H9 (cell line): ENCODE measurements at regions not wholly inside any gene's neighbourhood (a gene's known extent, or its start where the extent isn't known, plus 50 kb on each side); places are given as distances from the start of the nearest gene placed in this dataset.

Source experiments
- DNase-seq: peaks from one replicate; pipeline ENCODE4 v3.0.0-alpha.2; 2017
- H2AFZ ChIP-seq: one replicate; pipeline ENCODE4 v1.6.1; 2013; ENCODE audit warnings: mild to moderate bottlenecking, low read length, control low read depth, moderate library complexity
- H2AK5ac ChIP-seq: 2 replicates; pipeline ENCODE4 v1.6.1; 2013; ENCODE audit warnings: low read length, control low read depth, mixed read lengths; ENCODE audit not compliant: insufficient read length
- H2BK120ac ChIP-seq: one replicate; pipeline ENCODE4 v1.6.1; 2013; ENCODE audit warnings: low read depth, mild to moderate bottlenecking, low read length, control low read depth, inconsistent platforms; ENCODE audit not compliant: poor library complexity, severe bottlenecking
- H2BK12ac ChIP-seq: 2 replicates; pipeline ENCODE4 v1.6.1; 2013; ENCODE audit warnings: low read length, control low read depth, mixed read lengths, low read depth; ENCODE audit not compliant: insufficient read length
- H2BK15ac ChIP-seq: 2 replicates; pipeline ENCODE4 v1.6.1; 2013; ENCODE audit warnings: low read depth, low read length, control low read depth
- H2BK20ac ChIP-seq: one replicate; pipeline ENCODE4 v1.6.1; 2013; ENCODE audit warnings: low read depth, mild to moderate bottlenecking, low read length, control low read depth, inconsistent platforms; ENCODE audit not compliant: poor library complexity, severe bottlenecking
- H2BK5ac ChIP-seq: 2 replicates; pipeline ENCODE4 v1.6.1; 2013; ENCODE audit warnings: low read length, control low read depth, mixed read lengths; ENCODE audit not compliant: insufficient read length
- H3K14ac ChIP-seq: 2 replicates; pipeline ENCODE4 v1.6.1; 2013; ENCODE audit warnings: low read length, control low read depth; ENCODE audit not compliant: insufficient read depth
- H3K18ac ChIP-seq: 2 replicates; pipeline ENCODE4 v1.6.1; 2013; ENCODE audit warnings: low read depth, mild to moderate bottlenecking, mixed read lengths, low read length, control low read depth; ENCODE audit not compliant: insufficient read length
- H3K23ac ChIP-seq: 2 replicates; pipeline ENCODE4 v1.6.1; 2013; ENCODE audit warnings: low read length, control low read depth, mixed read lengths, low read depth; ENCODE audit not compliant: insufficient read length
- H3K23me2 ChIP-seq: 2 replicates; pipeline ENCODE4 v1.6.1; 2013; ENCODE audit warnings: low read depth, mild to moderate bottlenecking, mixed read lengths, low read length, control low read depth; ENCODE audit not compliant: insufficient read length, poor library complexity, severe bottlenecking
- H3K27ac ChIP-seq: 2 replicates; pipeline ENCODE4 v1.5.1; 2013; ENCODE audit warnings: low read length, control low read depth, mixed read lengths, low read depth; ENCODE audit not compliant: insufficient read length
- H3K27me3 ChIP-seq: 2 replicates; pipeline ENCODE4 v1.6.1; 2013; ENCODE audit warnings: low read length, control low read depth, inconsistent platforms; ENCODE audit not compliant: insufficient read depth
- H3K4ac ChIP-seq: 2 replicates; pipeline ENCODE4 v1.6.1; 2013; ENCODE audit warnings: low read depth, mild to moderate bottlenecking, control low read depth, inconsistent platforms, low read length, moderate library complexity
- H3K4me1 ChIP-seq: 2 replicates; pipeline ENCODE4 v1.6.1; 2013; ENCODE audit warnings: low read length, control low read depth, inconsistent platforms; ENCODE audit not compliant: insufficient read depth
- H3K4me2 ChIP-seq: 2 replicates; pipeline ENCODE4 v1.6.1; 2013; ENCODE audit warnings: low read length, control low read depth, mixed read lengths; ENCODE audit not compliant: insufficient read length, insufficient read depth
- H3K56ac ChIP-seq: 2 replicates; pipeline ENCODE4 v1.6.1; 2013; ENCODE audit warnings: low read depth, mild to moderate bottlenecking, mixed read lengths, low read length, control low read depth; ENCODE audit not compliant: insufficient read length
- H3K79me1 ChIP-seq: 2 replicates; pipeline ENCODE4 v1.6.1; 2013; ENCODE audit warnings: low read depth, mild to moderate bottlenecking, moderate library complexity, low read length, control low read depth, inconsistent platforms; ENCODE audit not compliant: insufficient read depth, poor library complexity, severe bottlenecking
- H3K79me2 ChIP-seq: 2 replicates; pipeline ENCODE4 v1.6.1; 2013; ENCODE audit warnings: low read length, control low read depth, inconsistent platforms; ENCODE audit not compliant: insufficient read depth
- H3K9ac ChIP-seq: 2 replicates; pipeline ENCODE4 v1.6.1; 2013; ENCODE audit warnings: low read length, control low read depth, mixed read lengths; ENCODE audit not compliant: insufficient read length; ENCODE audit errors: extremely low read depth
- H3K9me3 ChIP-seq: one replicate; pipeline ENCODE4 v1.6.1; 2013; ENCODE audit warnings: low read depth, low read length, inconsistent platforms; ENCODE audit not compliant: control insufficient read depth
- H3T11ph ChIP-seq: one replicate; pipeline ENCODE4 v1.6.1; 2013; ENCODE audit warnings: mild to moderate bottlenecking, low read length, control low read depth, inconsistent platforms
- H4K20me1 ChIP-seq: one replicate; pipeline ENCODE4 v1.6.1; 2013; ENCODE audit not compliant: control insufficient read depth, insufficient read length, insufficient read depth
- H4K5ac ChIP-seq: 2 replicates; pipeline ENCODE4 v1.6.1; 2013; ENCODE audit warnings: low read depth, mild to moderate bottlenecking, mixed read lengths, low read length, control low read depth; ENCODE audit not compliant: insufficient read length
- H4K8ac ChIP-seq: replicated peaks from 2 replicates; pipeline ENCODE4 v1.6.1; 2013; ENCODE audit warnings: low read length, control low read depth, mixed read lengths, low read depth; ENCODE audit not compliant: insufficient read length
- H4K91ac ChIP-seq: 2 replicates; pipeline ENCODE4 v1.6.1; 2013; ENCODE audit warnings: low read depth, mild to moderate bottlenecking, moderate library complexity, mixed read lengths, low read length, control low read depth; ENCODE audit not compliant: insufficient read length
- H3K27ac Mint-ChIP-seq, 3 experiments: 2 replicates in 2 of 3; 3 replicates in 1 of 3; pipeline ENCODE4 v1.8.0; 2020 to 2021; ENCODE audit warnings: mixed read lengths in 3 of 3, mild to moderate bottlenecking in 1 of 3, moderate library complexity in 1 of 3
- H3K27me3 Mint-ChIP-seq: 2 replicates; pipeline ENCODE4 v1.8.0; 2021; ENCODE audit warnings: low read depth, mild to moderate bottlenecking, moderate library complexity, mixed read lengths
- H3K36me3 Mint-ChIP-seq, 3 experiments: 2 replicates in 2 of 3; 3 replicates in 1 of 3; pipeline ENCODE4 v1.8.0; 2020 to 2021; ENCODE audit warnings: low read depth in 3 of 3, mixed read lengths in 3 of 3; ENCODE audit not compliant: insufficient read depth in 1 of 3
- H3K4me1 Mint-ChIP-seq, 2 experiments: 2 replicates each; pipeline ENCODE4 v1.8.0; 2020; ENCODE audit warnings: mixed read lengths in 2 of 2
- H3K4me3 Mint-ChIP-seq, 2 experiments: 2 replicates in 1 of 2; 3 replicates in 1 of 2; pipeline ENCODE4 v1.8.0; 2020 to 2021; ENCODE audit warnings: mild to moderate bottlenecking in 2 of 2, mixed read lengths in 2 of 2, moderate library complexity in 1 of 2
- H3K9me3 Mint-ChIP-seq, 2 experiments: 2 replicates in 1 of 2; 3 replicates in 1 of 2; pipeline ENCODE4 v1.8.0; 2020; ENCODE audit warnings: mild to moderate bottlenecking in 2 of 2, mixed read lengths in 2 of 2, moderate library complexity in 1 of 2
- WGBS: extraction: QIAGEN DNeasy Blood & Tissue Kit; methylation state at CpG from one replicate; pipeline ENCODE4 v1.1.7; 2013; ENCODE audit warnings: missing lambda C conversion rate, low lambda C conversion rate, mixed read lengths; ENCODE audit not compliant: insufficient read length; ENCODE audit errors: extremely low coverage; 5-methylcytosine and 5-hydroxymethylcytosine counted together
- TF ChIP-seq, protein P1 (sequence below): fragments of 200-600 bp; sonication (generic); conservative IDR thresholded peaks from 3 replicates; pipeline ENCODE4 v1.8.0; 2021; ENCODE audit warnings: antibody characterized with exemption, mild to moderate bottlenecking

DNA sequence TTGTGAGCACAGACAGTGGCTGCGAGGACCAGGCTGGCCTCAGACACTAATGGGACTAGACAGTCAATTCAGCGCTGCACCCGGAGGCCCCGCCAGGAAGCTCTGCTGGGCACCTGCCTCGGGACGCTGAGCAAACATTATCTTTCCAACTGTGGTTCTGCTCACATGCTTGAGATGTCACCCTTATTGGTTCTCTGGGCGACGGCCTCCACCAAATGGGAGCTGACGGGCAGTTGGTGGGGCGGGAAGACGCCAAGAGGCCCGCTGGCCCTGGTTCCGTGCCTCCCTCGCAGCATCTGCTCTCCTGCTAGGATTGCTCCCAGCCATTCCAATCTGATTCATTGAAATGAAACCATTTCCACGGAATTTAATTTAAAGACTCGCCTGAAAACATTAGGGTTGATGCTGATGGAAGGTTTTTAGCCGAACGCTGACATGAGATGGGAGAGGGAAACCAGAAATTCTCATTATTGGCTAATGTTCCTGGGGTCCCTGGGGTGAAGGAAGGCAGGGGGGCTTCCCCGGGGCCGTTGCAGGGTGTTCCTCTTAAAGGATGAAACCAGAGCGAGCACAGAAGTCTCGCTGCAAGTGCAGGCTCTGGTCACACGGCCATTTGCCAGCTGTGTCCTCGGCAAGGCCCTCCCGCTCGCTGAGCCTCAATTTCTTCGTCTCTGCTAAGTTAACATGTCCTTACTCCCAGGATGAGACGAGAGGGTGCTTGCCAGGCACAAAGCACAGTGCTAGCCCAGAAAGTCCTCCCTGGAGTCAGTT is 512.2 kb downstream of the NPHP4 start:
- no peak overlapping the region for H2BK120ac ChIP-seq
- no peak overlapping the region for H3K56ac ChIP-seq
- no peak overlapping the region for H3K27ac ChIP-seq
- TF ChIP-seq, protein P1, sequence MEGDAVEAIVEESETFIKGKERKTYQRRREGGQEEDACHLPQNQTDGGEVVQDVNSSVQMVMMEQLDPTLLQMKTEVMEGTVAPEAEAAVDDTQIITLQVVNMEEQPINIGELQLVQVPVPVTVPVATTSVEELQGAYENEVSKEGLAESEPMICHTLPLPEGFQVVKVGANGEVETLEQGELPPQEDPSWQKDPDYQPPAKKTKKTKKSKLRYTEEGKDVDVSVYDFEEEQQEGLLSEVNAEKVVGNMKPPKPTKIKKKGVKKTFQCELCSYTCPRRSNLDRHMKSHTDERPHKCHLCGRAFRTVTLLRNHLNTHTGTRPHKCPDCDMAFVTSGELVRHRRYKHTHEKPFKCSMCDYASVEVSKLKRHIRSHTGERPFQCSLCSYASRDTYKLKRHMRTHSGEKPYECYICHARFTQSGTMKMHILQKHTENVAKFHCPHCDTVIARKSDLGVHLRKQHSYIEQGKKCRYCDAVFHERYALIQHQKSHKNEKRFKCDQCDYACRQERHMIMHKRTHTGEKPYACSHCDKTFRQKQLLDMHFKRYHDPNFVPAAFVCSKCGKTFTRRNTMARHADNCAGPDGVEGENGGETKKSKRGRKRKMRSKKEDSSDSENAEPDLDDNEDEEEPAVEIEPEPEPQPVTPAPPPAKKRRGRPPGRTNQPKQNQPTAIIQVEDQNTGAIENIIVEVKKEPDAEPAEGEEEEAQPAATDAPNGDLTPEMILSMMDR, result no peak
- no peak overlapping the region for H3K9ac ChIP-seq
- H2AK5ac ChIP-seq, result no peak overlapping the region
- H3K36me3 Mint-ChIP-seq, result no peaks in the 10 kb centered on the region
- no peak for DNase-seq
- no peak overlapping the region for H3K23ac ChIP-seq
- H4K8ac ChIP-seq, result no peak overlapping the region
- H2BK5ac ChIP-seq, result no peak overlapping the region
- no peaks in the 10 kb centered on the region for H3K23me2 ChIP-seq
- no peak overlapping the region for H2AFZ ChIP-seq
- H4K20me1 ChIP-seq, result no peaks in the 10 kb centered on the region
- H3K4me1 ChIP-seq, result no peaks in the 10 kb centered on the region
- no peak overlapping the region for H3K4ac ChIP-seq
- no peak overlapping the region for H4K5ac ChIP-seq
- H3K79me1 ChIP-seq, result no peaks in the 10 kb centered on the region
- no peak overlapping the region for H2BK15ac ChIP-seq
- no peak overlapping the region; a peak in 1 of 7 replicates for H3K27ac Mint-ChIP-seq
- no peak overlapping the region for H2BK20ac ChIP-seq
- no peak overlapping the region for H3T11ph ChIP-seq
- H3K9me3 ChIP-seq, result no peaks in the 10 kb centered on the region
- H3K4me1 Mint-ChIP-seq, result peaks cover 23 to 32% of the 10 kb centered on the region in 2 experiments
- H3K9me3 Mint-ChIP-seq, result no peaks in the 10 kb centered on the region
- WGBS, result no CpG with 5 or more reads among the region's 28 CpGs
- no peak overlapping the region for H3K4me2 ChIP-seq
- H3K27me3 Mint-ChIP-seq, result peaks cover 46% of the 10 kb centered on the region
- no peak overlapping the region for H2BK12ac ChIP-seq
- no peak overlapping the region for H3K4me3 Mint-ChIP-seq
- no peak overlapping the region for H3K14ac ChIP-seq
- no peak overlapping the region for H3K18ac ChIP-seq
- no peaks in the 10 kb centered on the region for H3K27me3 ChIP-seq
- H4K91ac ChIP-seq, result no peak overlapping the region
- no peaks in the 10 kb centered on the region for H3K79me2 ChIP-seq
